Transverse colon (tissue), 4 donors: ENCODE measurements at regions not wholly inside any gene's neighbourhood (a gene's known extent, or its start where the extent isn't known, plus 50 kb on each side); places are given as distances from the start of the nearest gene placed in this dataset.

Source experiments
- CTCF ChIP-seq, 5 experiments: fragments of 200-600 bp in 3 of 5; fragments of 450-650 bp in 2 of 5; sonication (generic) in 3 of 5; IDR thresholded peaks; 1 replicate in 2 of 5; 2 replicates in 3 of 5; pipeline ENCODE4 v1.5.1; 2016 to 2017; ENCODE audit warnings: antibody characterized with exemption in 5 of 5, inconsistent platforms in 3 of 5, mild to moderate bottlenecking in 2 of 5, moderate library complexity in 1 of 5
- POLR2AphosphoS5 ChIP-seq, 3 donors: sonication (generic); formaldehyde crosslinking; IDR thresholded peaks; one replicate each; pipeline ENCODE4 v1.6.1; 2016; ENCODE audit warnings: antibody characterized with exemption in 3 of 3

DNA sequence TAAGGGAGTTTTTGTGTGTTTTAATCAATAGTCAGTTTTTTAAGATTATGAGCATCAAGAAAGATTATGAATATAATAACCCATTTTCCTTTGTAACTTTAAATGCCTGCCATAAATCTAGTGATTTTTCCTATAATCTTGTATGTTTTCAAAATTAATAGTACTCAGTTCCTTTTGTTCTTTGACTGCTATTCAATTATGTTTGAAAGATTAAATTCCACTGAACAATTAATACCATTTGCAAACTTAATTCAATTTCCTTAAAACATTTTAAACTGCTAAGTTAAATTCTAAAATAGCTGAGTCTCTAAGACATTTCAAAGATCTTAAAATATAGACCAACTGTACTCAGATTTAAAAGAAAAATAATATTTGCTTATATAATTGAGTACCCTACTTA is 1173.9 kb upstream of the TMEFF2 start:
- TF ChIP-seq POLR2AphosphoS5 (IDR thresholded peaks at IDR 0.05), result no peak
- no peak for TF ChIP-seq CTCF (IDR thresholded peaks at IDR 0.05)
